NT2/D1 (cell line): ENCODE measurements at regions not wholly inside any gene's neighbourhood (a gene's known extent, or its start where the extent isn't known, plus 50 kb on each side); places are given as distances from the start of the nearest gene placed in this dataset.

Experiments used
- SUZ12 ChIP-seq: IDR thresholded peaks from 2 replicates; pipeline ENCODE4 v1.6.1; 2011; ENCODE audit not compliant: insufficient read length, insufficient read depth; ENCODE audit errors: extremely low read depth
- YY1 ChIP-seq: IDR thresholded peaks from 2 replicates; pipeline ENCODE4 v1.6.1; 2011; ENCODE audit not compliant: insufficient read length, insufficient read depth
- ZNF274 ChIP-seq: IDR thresholded peaks from 2 replicates; pipeline ENCODE4 v1.6.1; 2011; ENCODE audit warnings: mild to moderate bottlenecking, low read depth, low read length

DNA sequence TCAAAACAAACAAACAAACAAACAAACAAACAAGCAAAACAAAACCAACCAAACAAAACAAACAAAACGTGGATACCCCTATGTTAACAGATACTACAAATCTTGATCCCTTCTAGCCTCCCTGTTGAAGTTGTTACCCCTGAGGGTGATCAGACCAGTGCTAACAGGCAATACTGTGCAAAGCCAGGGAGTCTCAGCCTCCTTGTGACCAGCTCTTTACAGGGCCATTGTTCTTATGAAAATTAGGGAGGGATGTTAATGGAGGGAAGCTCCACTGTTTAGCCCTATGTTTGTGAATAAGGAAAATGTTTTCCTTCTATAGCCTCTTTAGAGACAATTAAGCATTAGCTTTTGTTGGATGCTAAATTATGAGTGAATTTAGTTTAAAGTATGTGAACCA, 1072.1 kb upstream of the WWC1 start:
- TF ChIP-seq YY1 (no peak), ZNF274 (no peak), SUZ12 (no peak)
